ENCODE measurements at regions not wholly inside any gene's neighbourhood (a gene's known extent, or its start where the extent isn't known, plus 50 kb on each side); places are given as distances from the start of the nearest gene placed in this dataset.

GRCh38 chr5:2992806-2993205, 241.3 kb upstream of the IRX2 start:
- no peak for TF ChIP-seq JUND (IDR thresholded peaks at IDR 0.05; ENCODE audit: low read depth)
- in situ Hi-C loops (cut with HindIII; ENCODE audit: low pct_unique_long_range_greater_than_20kb, low sequenced_read_pairs), result no loop called here
- no peak for DNase-seq (ENCODE audit: low read depth in 1 of 2, low spot score in 1 of 2)

- no peak for TF ChIP-seq JUND (IDR thresholded peaks at IDR 0.05; ENCODE audit: low read depth)
- no peak for DNase-seq (ENCODE audit: low read depth in 1 of 2, low spot score in 1 of 2)
- in situ Hi-C loops (cut with HindIII; ENCODE audit: low pct_unique_long_range_greater_than_20kb, low sequenced_read_pairs), result no loop called here
These were observed 240.4 kb upstream of the IRX2 start for GRCh38 chr5:2991884-2992283.

GRCh38 chr5:2989517-2989916, 238.0 kb upstream of the IRX2 start:
- no peak for TF ChIP-seq JUND (IDR thresholded peaks at IDR 0.05; ENCODE audit: low read depth)
- no peak for DNase-seq (ENCODE audit: low read depth in 1 of 2, low spot score in 1 of 2)
- in situ Hi-C loops (cut with HindIII; ENCODE audit: low pct_unique_long_range_greater_than_20kb, low sequenced_read_pairs), result no loop called here

GRCh38 chr5:2986301-2986700, 234.8 kb upstream of the IRX2 start:
- TF ChIP-seq JUND (IDR thresholded peaks at IDR 0.05; ENCODE audit: low read depth), result no peak
- in situ Hi-C loops (cut with HindIII; ENCODE audit: low pct_unique_long_range_greater_than_20kb, low sequenced_read_pairs), result no loop called here

GRCh38 chr5:2985718-2986117, 234.2 kb upstream of the IRX2 start:
- no peak for TF ChIP-seq JUND (IDR thresholded peaks at IDR 0.05; ENCODE audit: low read depth)
- no peak for DNase-seq (ENCODE audit: low read depth in 1 of 2, low spot score in 1 of 2)
- in situ Hi-C loops (cut with HindIII; ENCODE audit: low pct_unique_long_range_greater_than_20kb, low sequenced_read_pairs), result no loop called here

More at GRCh38 chr5:2986301-2986700, 234.8 kb upstream of the IRX2 start:
- no peak for DNase-seq (ENCODE audit: low read depth in 1 of 2, low spot score in 1 of 2)

- TF ChIP-seq JUND (IDR thresholded peaks at IDR 0.05; ENCODE audit: low read depth), result no peak
- in situ Hi-C loops (cut with HindIII; ENCODE audit: low pct_unique_long_range_greater_than_20kb, low sequenced_read_pairs), result no loop called here
- peak in 1 of 2 experiments; percentile 9 for DNase-seq (ENCODE audit: low read depth in 1 of 2, low spot score in 1 of 2)
These were observed 232.3 kb upstream of the IRX2 start for GRCh38 chr5:2983583-2984300.

GRCh38 chr5:2981652-2982051, 230.2 kb upstream of the IRX2 start:
- DNase-seq (ENCODE audit: low read depth in 1 of 2, low spot score in 1 of 2), result no peak
- TF ChIP-seq JUND (IDR thresholded peaks at IDR 0.05; ENCODE audit: low read depth), result no peak
- in situ Hi-C loops (cut with HindIII; ENCODE audit: low pct_unique_long_range_greater_than_20kb, low sequenced_read_pairs), result no loop called here

- TF ChIP-seq JUND (IDR thresholded peaks at IDR 0.05; ENCODE audit: low read depth), result no peak
- in situ Hi-C loops (cut with HindIII; ENCODE audit: low pct_unique_long_range_greater_than_20kb, low sequenced_read_pairs), result no loop called here
- no peak for DNase-seq (ENCODE audit: low read depth in 1 of 2, low spot score in 1 of 2)
These were observed 229.6 kb upstream of the IRX2 start for GRCh38 chr5:2981035-2981434.

GRCh38 chr5:2960294-2960693, 208.8 kb upstream of the IRX2 start:
- TF ChIP-seq JUND (IDR thresholded peaks at IDR 0.05; ENCODE audit: low read depth), result no peak
- no peak for DNase-seq (ENCODE audit: low read depth in 1 of 2, low spot score in 1 of 2)
- in situ Hi-C loops (cut with HindIII; ENCODE audit: low pct_unique_long_range_greater_than_20kb, low sequenced_read_pairs), result no loop called here

GRCh38 chr5:2958976-2959375, 207.5 kb upstream of the IRX2 start:
- in situ Hi-C loops (cut with HindIII; ENCODE audit: low pct_unique_long_range_greater_than_20kb, low sequenced_read_pairs), result no loop called here
- TF ChIP-seq JUND (IDR thresholded peaks at IDR 0.05; ENCODE audit: low read depth), result no peak
- no peak for DNase-seq (ENCODE audit: low read depth in 1 of 2, low spot score in 1 of 2)

GRCh38 chr5:2948875-2949274, 197.4 kb upstream of the IRX2 start:
- TF ChIP-seq JUND (IDR thresholded peaks at IDR 0.05; ENCODE audit: low read depth), result no peak
- no peak for DNase-seq (ENCODE audit: low read depth in 1 of 2, low spot score in 1 of 2)
- in situ Hi-C loops (cut with HindIII; ENCODE audit: low pct_unique_long_range_greater_than_20kb, low sequenced_read_pairs), result no loop called here

- no peak for TF ChIP-seq JUND (IDR thresholded peaks at IDR 0.05; ENCODE audit: low read depth)
- no peak for DNase-seq (ENCODE audit: low read depth in 1 of 2, low spot score in 1 of 2)
- in situ Hi-C loops (cut with HindIII; ENCODE audit: low pct_unique_long_range_greater_than_20kb, low sequenced_read_pairs), result no loop called here
These were observed 194.8 kb upstream of the IRX2 start for GRCh38 chr5:2946315-2946714.

GRCh38 chr5:2936413-2936812, 184.9 kb upstream of the IRX2 start:
- no peak for TF ChIP-seq JUND (IDR thresholded peaks at IDR 0.05; ENCODE audit: low read depth)
- DNase-seq (ENCODE audit: low read depth in 1 of 2, low spot score in 1 of 2), result no peak
- in situ Hi-C loops (cut with HindIII; ENCODE audit: low pct_unique_long_range_greater_than_20kb, low sequenced_read_pairs), result no loop called here

GRCh38 chr5:2929779-2930178, 178.3 kb upstream of the IRX2 start:
- in situ Hi-C loops (cut with HindIII; ENCODE audit: low pct_unique_long_range_greater_than_20kb, low sequenced_read_pairs), result no loop called here
- DNase-seq (ENCODE audit: low read depth in 1 of 2, low spot score in 1 of 2), result no peak
- TF ChIP-seq JUND (IDR thresholded peaks at IDR 0.05; ENCODE audit: low read depth), result no peak

Measured in T47D (cell line).